ENCODE measurements at regions not wholly inside any gene's neighbourhood (a gene's known extent, or its start where the extent isn't known, plus 50 kb on each side); places are given as distances from the start of the nearest gene placed in this dataset.

- no peak for DNase-seq
Observed at GRCh38 chr4:15376594-15376993, 51.2 kb upstream of the C1QTNF7 start.

Data from NCI-H2171 treated with DMSO at 0.1 percent for 48 hours (cell line).